HL-60/S4 (cell line): ENCODE measurements at regions not wholly inside any gene's neighbourhood (a gene's known extent, or its start where the extent isn't known, plus 50 kb on each side); places are given as distances from the start of the nearest gene placed in this dataset.

Source experiments
- in situ Hi-C: fragments of 300-500 bp; cut with MboI; formaldehyde crosslinking; loops from 2 replicates; pipeline ENCODE4 v1.14.3; 2022; ENCODE audit warnings: low sequenced_read_pairs

GRCh38 chr6:104621396-104621795 lies 238.3 kb downstream of the HACE1 start:
- in situ Hi-C loops = no loop called here

- in situ Hi-C loops = no loop called here
Measured at GRCh38 chr6:104617591-104617990, 242.1 kb downstream of the HACE1 start.

GRCh38 chr6:104614394-104614793 lies 245.3 kb downstream of the HACE1 start:
- in situ Hi-C loops = no loop called here

GRCh38 chr6:104613416-104614001 lies 246.2 kb downstream of the HACE1 start:
- in situ Hi-C loops = no loop called here

- in situ Hi-C loops = no loop called here
Measured at GRCh38 chr6:104612541-104612940, 247.2 kb downstream of the HACE1 start.

- in situ Hi-C loops = no loop called here
Measured at GRCh38 chr6:104608101-104608500, 251.6 kb downstream of the HACE1 start.

GRCh38 chr6:104607501-104607900 lies 252.2 kb downstream of the HACE1 start:
- in situ Hi-C loops = no loop called here

GRCh38 chr6:104606361-104606760 lies 253.4 kb downstream of the HACE1 start:
- in situ Hi-C loops = no loop called here

- in situ Hi-C loops = no loop called here
Measured at GRCh38 chr6:104604685-104605084, 255.0 kb downstream of the HACE1 start.

GRCh38 chr6:104603108-104603745 lies 256.5 kb downstream of the HACE1 start:
- in situ Hi-C loops = no loop called here

GRCh38 chr6:104601721-104602120 lies 258.0 kb downstream of the HACE1 start:
- in situ Hi-C loops = no loop called here

- in situ Hi-C loops = no loop called here
Measured at GRCh38 chr6:104601131-104601651, 258.5 kb downstream of the HACE1 start.

- in situ Hi-C loops = no loop called here
Measured at GRCh38 chr6:104600639-104600931, 259.1 kb downstream of the HACE1 start.

GRCh38 chr6:104599821-104600638 lies 259.7 kb downstream of the HACE1 start:
- in situ Hi-C loops = no loop called here

- in situ Hi-C loops = no loop called here
Measured at GRCh38 chr6:104597541-104598050, 262.1 kb downstream of the HACE1 start.

GRCh38 chr6:104596091-104596490 lies 263.6 kb downstream of the HACE1 start:
- in situ Hi-C loops = no loop called here

- in situ Hi-C loops = no loop called here
Measured at GRCh38 chr6:104595311-104595820, 264.4 kb downstream of the HACE1 start.

- in situ Hi-C loops = no loop called here
Measured at GRCh38 chr6:104591573-104592334, 268.0 kb downstream of the HACE1 start.

- in situ Hi-C loops = no loop called here
Measured at GRCh38 chr6:104589940-104590339, 269.8 kb downstream of the HACE1 start.

GRCh38 chr6:104585646-104586045 lies 274.1 kb downstream of the HACE1 start:
- in situ Hi-C loops = no loop called here

- in situ Hi-C loops = no loop called here
Measured at GRCh38 chr6:104580452-104580851, 279.3 kb downstream of the HACE1 start.
